MM.1S (cell line): ENCODE measurements at regions not wholly inside any gene's neighbourhood (a gene's known extent, or its start where the extent isn't known, plus 50 kb on each side); places are given as distances from the start of the nearest gene placed in this dataset.

ENCODE experiments used
- CTCF ChIP-seq: fragments of 300-600 bp; sonication (generic); IDR thresholded peaks from 2 replicates; pipeline ENCODE4 v1.5.1; 2016; ENCODE audit warnings: antibody characterized with exemption, low read length, mixed read lengths
- EZH2 ChIP-seq: fragments of 300-600 bp; sonication (generic); optimal IDR thresholded peaks from 2 replicates; pipeline ENCODE3; 2017; ENCODE audit warnings: low read depth, mild to moderate bottlenecking, antibody characterized with exemption, low read length, mixed read lengths
- EZH2phosphoT487 ChIP-seq: fragments of 300-600 bp; sonication (generic); IDR thresholded peaks from 2 replicates; pipeline ENCODE4 v1.6.1; 2018; ENCODE audit warnings: antibody characterized with exemption, low read length

- TF ChIP-seq CTCF (no peak), EZH2 (no peak), EZH2phosphoT487 (no peak)
Measured at GRCh38 chr3:197434830-197435229, 120.9 kb downstream of the BDH1 start.
